ENCODE measurements at regions not wholly inside any gene's neighbourhood (a gene's known extent, or its start where the extent isn't known, plus 50 kb on each side); places are given as distances from the start of the nearest gene placed in this dataset.

DNA sequence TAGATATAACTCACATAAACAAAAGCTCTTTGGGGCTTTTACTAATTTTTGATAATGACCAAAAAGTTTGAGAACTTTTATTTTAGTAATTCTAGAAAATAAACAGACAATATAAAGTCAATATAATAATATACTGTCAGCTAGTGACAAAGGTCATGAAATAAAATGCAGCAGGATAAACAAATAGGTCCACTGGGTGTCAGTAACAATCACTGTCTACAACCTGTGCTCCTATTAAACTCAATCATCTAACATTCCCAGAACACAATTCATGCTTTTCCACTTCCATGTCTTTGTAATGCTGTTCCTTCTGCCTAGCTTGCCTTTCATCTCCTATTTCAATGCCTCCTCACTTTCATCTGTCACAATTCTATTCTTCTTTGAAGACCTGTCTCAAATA lies 186.1 kb downstream of the GIPC2 start:
- Histone ChIP-seq H3K4me3 (no peak overlapping the region), H3K9me3 (peaks cover 6% of the 10 kb centered on the region), H3K27me3 (ENCODE audit: insufficient read depth in 3 of 3, low read length in 2 of 3) (peaks cover 0 to 2% (median 0%) of the 10 kb centered on the region in 3 donors), H3K36me3 (ENCODE audit: insufficient read depth in 1 of 2, low read depth in 1 of 2) (no peaks in the 10 kb centered on the region), H3K4me1 (no peaks in the 10 kb centered on the region), H3K27ac (no peak overlapping the region)
- ATAC-seq (no peak), DNase-seq (no peak)
- TF ChIP-seq, protein P1, sequence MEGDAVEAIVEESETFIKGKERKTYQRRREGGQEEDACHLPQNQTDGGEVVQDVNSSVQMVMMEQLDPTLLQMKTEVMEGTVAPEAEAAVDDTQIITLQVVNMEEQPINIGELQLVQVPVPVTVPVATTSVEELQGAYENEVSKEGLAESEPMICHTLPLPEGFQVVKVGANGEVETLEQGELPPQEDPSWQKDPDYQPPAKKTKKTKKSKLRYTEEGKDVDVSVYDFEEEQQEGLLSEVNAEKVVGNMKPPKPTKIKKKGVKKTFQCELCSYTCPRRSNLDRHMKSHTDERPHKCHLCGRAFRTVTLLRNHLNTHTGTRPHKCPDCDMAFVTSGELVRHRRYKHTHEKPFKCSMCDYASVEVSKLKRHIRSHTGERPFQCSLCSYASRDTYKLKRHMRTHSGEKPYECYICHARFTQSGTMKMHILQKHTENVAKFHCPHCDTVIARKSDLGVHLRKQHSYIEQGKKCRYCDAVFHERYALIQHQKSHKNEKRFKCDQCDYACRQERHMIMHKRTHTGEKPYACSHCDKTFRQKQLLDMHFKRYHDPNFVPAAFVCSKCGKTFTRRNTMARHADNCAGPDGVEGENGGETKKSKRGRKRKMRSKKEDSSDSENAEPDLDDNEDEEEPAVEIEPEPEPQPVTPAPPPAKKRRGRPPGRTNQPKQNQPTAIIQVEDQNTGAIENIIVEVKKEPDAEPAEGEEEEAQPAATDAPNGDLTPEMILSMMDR (IDR thresholded peaks at IDR 0.05), result no peak
- intact Hi-C loops (cut with DNase I), result no loop called here

DNA sequence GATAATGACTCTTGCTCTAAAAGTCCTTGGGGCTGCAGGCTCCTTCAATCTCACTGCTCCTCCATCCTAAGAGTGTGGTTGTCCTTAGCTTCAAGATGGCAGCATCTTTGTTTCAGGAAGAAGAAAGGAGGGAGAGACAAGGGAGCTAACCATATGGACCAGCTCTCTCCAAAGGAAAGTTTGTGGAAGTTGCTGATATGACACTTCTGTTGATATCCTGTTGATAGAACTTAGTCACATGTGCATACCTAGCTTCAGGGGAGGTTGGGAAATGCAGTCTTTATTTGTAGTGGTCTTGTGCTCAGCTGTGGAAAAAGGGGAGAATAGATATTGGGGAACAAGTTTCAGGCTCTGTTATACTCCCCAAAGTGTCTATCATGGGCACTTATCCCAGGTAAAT lies 186.9 kb downstream of the GIPC2 start:
- TF ChIP-seq, protein P1 (IDR thresholded peaks at IDR 0.05), result no peak
- no peaks in the 10 kb centered on the region for H3K4me1 ChIP-seq
- ATAC-seq (no peak), DNase-seq (no peak)
- intact Hi-C loops (cut with DNase I), result no loop called here
- no peaks in the 10 kb centered on the region for H3K36me3 ChIP-seq (ENCODE audit: insufficient read depth in 1 of 2, low read depth in 1 of 2)
- H3K4me3 ChIP-seq, result no peak overlapping the region
- H3K27ac ChIP-seq, result no peak overlapping the region
- peaks cover 4% of the 10 kb centered on the region for H3K9me3 ChIP-seq
- peaks cover 0 to 2% (median 0%) of the 10 kb centered on the region in 3 donors for H3K27me3 ChIP-seq (ENCODE audit: insufficient read depth in 3 of 3, low read length in 2 of 3)

DNA sequence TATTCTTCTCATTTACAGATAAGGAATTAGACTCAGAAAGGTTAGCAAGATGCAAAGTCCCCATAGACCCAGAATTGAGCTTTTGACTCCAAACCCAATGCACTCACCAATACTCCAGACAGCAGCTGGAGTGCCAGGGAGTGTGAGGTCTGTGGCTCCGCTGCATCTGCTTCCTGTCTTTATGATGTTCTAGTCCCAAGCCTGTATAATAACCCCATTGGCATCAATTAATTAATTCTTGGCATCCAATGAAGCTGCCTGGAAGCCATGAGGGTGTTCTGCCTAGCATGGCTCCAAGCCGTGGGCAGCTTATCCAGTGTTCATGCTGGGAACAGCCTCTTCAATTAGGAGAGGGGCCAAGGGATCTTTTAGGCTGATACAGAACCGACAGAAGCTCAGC lies 188.7 kb downstream of the GIPC2 start:
- TF ChIP-seq, protein P1 (IDR thresholded peaks at IDR 0.05), result no peak
- no peak overlapping the region for H3K4me3 ChIP-seq
- no peaks in the 10 kb centered on the region for H3K36me3 ChIP-seq (ENCODE audit: insufficient read depth in 1 of 2, low read depth in 1 of 2)
- intact Hi-C loops (cut with DNase I), result no loop called here
- DNase-seq, result no peak
- H3K27me3 ChIP-seq (ENCODE audit: insufficient read depth in 3 of 3, low read length in 2 of 3), result peaks cover 0 to 2% (median 0%) of the 10 kb centered on the region in 3 donors
- no peaks in the 10 kb centered on the region for H3K4me1 ChIP-seq
- no peaks in the 10 kb centered on the region for H3K9me3 ChIP-seq
- no peak for ATAC-seq
- H3K27ac ChIP-seq, result no peak overlapping the region
- WGBS, 3 donors, result 15 to 34% (median 20%) methylated on average over 3 of the region's 3 CpGs

DNA sequence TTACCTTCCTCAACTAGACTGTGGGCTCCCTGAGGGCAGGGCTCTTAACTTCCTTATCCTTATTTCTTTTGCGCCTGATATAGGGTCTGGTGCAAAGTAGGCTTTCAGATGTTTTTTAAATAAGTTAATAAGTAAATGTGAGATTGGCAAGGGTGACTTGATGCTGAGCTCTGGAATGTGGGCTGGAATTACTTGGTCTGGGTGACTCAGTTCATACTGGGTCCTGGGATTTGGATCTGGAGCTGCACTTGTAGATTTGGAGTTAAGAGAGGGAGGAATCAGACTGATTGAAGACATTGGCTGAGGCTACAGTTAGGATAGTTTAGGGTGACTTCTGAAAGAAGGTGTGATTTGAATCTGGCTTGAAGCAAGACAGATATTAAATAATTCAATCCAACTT lies 190.9 kb downstream of the GIPC2 start:
- H3K9me3 ChIP-seq, result no peaks in the 10 kb centered on the region
- no peak for DNase-seq
- no peaks in the 10 kb centered on the region for H3K27me3 ChIP-seq (ENCODE audit: insufficient read depth in 3 of 3, low read length in 2 of 3)

DNA sequence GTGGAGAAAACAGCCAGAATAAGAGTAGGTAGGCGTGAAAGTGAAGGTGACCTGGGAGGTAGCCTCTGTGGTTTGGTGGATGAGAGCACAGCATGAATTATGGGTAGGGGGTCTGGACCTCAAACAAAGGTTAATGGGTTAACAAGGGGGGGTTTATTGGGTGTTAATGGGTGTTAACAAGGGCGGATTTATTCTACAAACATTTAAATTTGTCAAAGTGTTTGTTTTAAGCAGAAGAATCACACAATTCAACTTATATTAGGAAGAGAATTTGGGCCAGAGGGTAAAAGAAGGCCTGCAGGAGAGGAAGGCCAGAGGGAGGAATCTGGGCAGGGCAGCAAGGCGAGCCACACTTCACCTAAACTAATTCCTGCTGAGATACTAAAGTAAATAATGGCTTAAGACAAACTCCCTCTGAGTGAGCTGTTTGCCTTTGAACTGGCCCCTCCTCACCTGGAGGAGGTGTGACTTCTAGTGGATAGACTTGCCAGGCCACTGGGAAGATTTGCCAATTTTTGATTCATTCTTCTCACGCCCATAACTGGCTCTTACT lies 191.7 kb downstream of the GIPC2 start:
- intact Hi-C loops (cut with DNase I), result no loop called here
- no peak overlapping the region for H3K27ac ChIP-seq
- TF ChIP-seq, protein P1 (IDR thresholded peaks at IDR 0.05), result no peak
- no peaks in the 10 kb centered on the region for H3K9me3 ChIP-seq
- no peaks in the 10 kb centered on the region for H3K4me1 ChIP-seq
- no peak for ATAC-seq
- no peak overlapping the region for H3K4me3 ChIP-seq
- WGBS, 3 donors, result 59 to 63% (median 63%) methylated on average over 4 of the region's 4 CpGs
- no peaks in the 10 kb centered on the region for H3K27me3 ChIP-seq (ENCODE audit: insufficient read depth in 3 of 3, low read length in 2 of 3)
- no peaks in the 10 kb centered on the region for H3K36me3 ChIP-seq (ENCODE audit: insufficient read depth in 1 of 2, low read depth in 1 of 2)
- no peak for DNase-seq

More for the DNA sequence above, 190.9 kb downstream of the GIPC2 start:
- Histone ChIP-seq H3K4me1 (no peaks in the 10 kb centered on the region), H3K4me3 (no peak overlapping the region), H3K36me3 (ENCODE audit: insufficient read depth in 1 of 2, low read depth in 1 of 2) (no peaks in the 10 kb centered on the region), H3K27ac (no peak overlapping the region)
- WGBS, 3 donors, result 94 to 100% (median 97%) methylated on average over 1 of the region's 1 CpG
- intact Hi-C loops (cut with DNase I), result no loop called here
- ATAC-seq, result no peak
- TF ChIP-seq, protein P1 (IDR thresholded peaks at IDR 0.05), result no peak

All from psoas muscle (tissue), 7 donors.